A673 (cell line): ENCODE measurements at regions not wholly inside any gene's neighbourhood (a gene's known extent, or its start where the extent isn't known, plus 50 kb on each side); places are given as distances from the start of the nearest gene placed in this dataset.

Experiments used
- EZH2 ChIP-seq: fragments of 200-600 bp; sonication (generic); IDR thresholded peaks from 2 replicates; pipeline ENCODE4 v1.6.1; 2017; ENCODE audit warnings: borderline replicate concordance, low read depth, mild to moderate bottlenecking, mixed read lengths, antibody characterized with exemption, low read length; ENCODE audit not compliant: poor library complexity, severe bottlenecking
- TF ChIP-seq, protein P1 (sequence below): fragments of 300-800, 200-600 bp; sonication (generic); conservative IDR thresholded peaks from 2 replicates; pipeline ENCODE4 v1.5.1; 2017; ENCODE audit warnings: low read depth, mild to moderate bottlenecking, antibody characterized with exemption, low read length, moderate library complexity, mixed read lengths

DNA sequence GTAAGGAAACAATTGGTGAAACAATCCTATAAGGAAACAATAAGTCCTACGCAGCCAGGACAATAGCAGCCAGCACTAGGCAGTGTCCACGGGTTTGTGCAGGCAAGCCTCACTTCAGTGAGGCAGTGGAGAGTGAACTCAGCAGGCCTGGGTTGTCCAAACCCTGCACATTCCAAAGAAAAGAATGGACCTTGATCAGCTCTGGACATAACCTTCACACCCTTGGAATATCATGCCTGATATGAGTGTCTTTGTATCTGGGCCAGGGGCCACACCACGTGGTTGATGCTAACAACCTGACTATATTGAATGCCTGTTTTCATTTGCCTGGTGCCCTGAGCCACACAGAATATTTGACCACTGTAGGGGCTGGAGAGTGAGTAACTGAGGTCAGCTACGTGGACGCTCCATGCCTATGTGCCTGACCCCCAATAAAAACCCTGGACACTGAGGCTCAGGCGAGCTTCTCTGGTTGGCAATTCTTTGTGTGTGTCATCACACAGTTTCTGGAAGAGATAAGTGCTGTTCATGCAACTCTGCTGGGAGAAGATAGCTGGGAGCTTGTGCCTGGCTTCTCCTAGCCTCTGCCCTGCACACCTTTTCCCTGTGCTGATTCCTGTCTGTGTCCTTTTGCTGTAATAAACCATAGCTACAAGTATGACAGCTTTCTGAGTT lies 81.4 kb upstream of the NCOR2 start:
- no peak for TF ChIP-seq EZH2
- TF ChIP-seq, protein P1, sequence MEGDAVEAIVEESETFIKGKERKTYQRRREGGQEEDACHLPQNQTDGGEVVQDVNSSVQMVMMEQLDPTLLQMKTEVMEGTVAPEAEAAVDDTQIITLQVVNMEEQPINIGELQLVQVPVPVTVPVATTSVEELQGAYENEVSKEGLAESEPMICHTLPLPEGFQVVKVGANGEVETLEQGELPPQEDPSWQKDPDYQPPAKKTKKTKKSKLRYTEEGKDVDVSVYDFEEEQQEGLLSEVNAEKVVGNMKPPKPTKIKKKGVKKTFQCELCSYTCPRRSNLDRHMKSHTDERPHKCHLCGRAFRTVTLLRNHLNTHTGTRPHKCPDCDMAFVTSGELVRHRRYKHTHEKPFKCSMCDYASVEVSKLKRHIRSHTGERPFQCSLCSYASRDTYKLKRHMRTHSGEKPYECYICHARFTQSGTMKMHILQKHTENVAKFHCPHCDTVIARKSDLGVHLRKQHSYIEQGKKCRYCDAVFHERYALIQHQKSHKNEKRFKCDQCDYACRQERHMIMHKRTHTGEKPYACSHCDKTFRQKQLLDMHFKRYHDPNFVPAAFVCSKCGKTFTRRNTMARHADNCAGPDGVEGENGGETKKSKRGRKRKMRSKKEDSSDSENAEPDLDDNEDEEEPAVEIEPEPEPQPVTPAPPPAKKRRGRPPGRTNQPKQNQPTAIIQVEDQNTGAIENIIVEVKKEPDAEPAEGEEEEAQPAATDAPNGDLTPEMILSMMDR: no peak
